Nephron progenitor cell (in vitro differentiated cells): ENCODE measurements at regions not wholly inside any gene's neighbourhood (a gene's known extent, or its start where the extent isn't known, plus 50 kb on each side); places are given as distances from the start of the nearest gene placed in this dataset.
A peak's percentile ranks its signal among the peaks of the same experiment; 100 is the strongest.

Experiments used
- DNase-seq: peaks from one replicate; pipeline ENCODE4 v3.0.0; 2021
- H3K27ac Mint-ChIP-seq: 2 replicates; pipeline ENCODE4 v1.8.0; 2021; ENCODE audit warnings: mild to moderate bottlenecking, moderate library complexity, mixed read lengths
- H3K27me3 Mint-ChIP-seq: 2 replicates; pipeline ENCODE4 v1.8.0; 2021; ENCODE audit warnings: mild to moderate bottlenecking, low read depth, mixed read lengths; ENCODE audit not compliant: poor library complexity
- H3K36me3 Mint-ChIP-seq: 2 replicates; pipeline ENCODE4 v1.8.0; 2021; ENCODE audit warnings: low read depth, mixed read lengths
- H3K4me1 Mint-ChIP-seq: 2 replicates; pipeline ENCODE4 v1.8.0; 2021; ENCODE audit warnings: mixed read lengths
- H3K4me3 Mint-ChIP-seq: 2 replicates; pipeline ENCODE4 v1.8.0; 2021; ENCODE audit warnings: mild to moderate bottlenecking, moderate library complexity, mixed read lengths
- H3K9me3 Mint-ChIP-seq: 2 replicates; pipeline ENCODE4 v1.8.0; 2021; ENCODE audit warnings: mild to moderate bottlenecking, moderate library complexity, mixed read lengths
- TF ChIP-seq, protein P1 (sequence below): fragments of 200-600 bp; sonication (generic); IDR thresholded peaks from 2 replicates; pipeline ENCODE4 v1.5.0; 2021; ENCODE audit warnings: antibody characterized with exemption

DNA sequence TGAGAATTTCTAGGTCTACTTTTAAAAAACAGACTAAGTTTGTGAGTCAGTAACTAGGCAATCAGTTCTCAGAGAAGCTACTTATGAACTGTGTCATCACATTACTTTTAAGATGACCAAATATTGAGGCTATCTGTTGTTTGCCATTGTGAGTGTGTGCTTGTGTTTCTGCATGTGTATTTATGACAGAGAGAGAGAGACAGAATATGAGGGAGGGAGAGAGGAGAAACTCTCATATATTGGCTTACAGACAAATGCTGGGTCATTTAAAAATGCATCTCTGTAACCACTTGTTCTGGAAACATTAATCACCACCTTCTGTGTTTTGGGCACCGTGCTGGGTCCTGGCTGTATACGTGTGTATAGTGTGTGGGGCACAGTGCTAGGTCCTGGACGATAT, 161.5 kb upstream of the FRMD6 start:
- Mint-ChIP-seq H3K27me3 (no peaks in the 10 kb centered on the region), H3K4me1 (peaks cover 12% of the 10 kb centered on the region), H3K36me3 (no peaks in the 10 kb centered on the region), H3K9me3 (peaks cover 9% of the 10 kb centered on the region), H3K4me3 (no peak overlapping the region), H3K27ac (no peak overlapping the region)
- DNase-seq = no peak
- TF ChIP-seq, protein P1, sequence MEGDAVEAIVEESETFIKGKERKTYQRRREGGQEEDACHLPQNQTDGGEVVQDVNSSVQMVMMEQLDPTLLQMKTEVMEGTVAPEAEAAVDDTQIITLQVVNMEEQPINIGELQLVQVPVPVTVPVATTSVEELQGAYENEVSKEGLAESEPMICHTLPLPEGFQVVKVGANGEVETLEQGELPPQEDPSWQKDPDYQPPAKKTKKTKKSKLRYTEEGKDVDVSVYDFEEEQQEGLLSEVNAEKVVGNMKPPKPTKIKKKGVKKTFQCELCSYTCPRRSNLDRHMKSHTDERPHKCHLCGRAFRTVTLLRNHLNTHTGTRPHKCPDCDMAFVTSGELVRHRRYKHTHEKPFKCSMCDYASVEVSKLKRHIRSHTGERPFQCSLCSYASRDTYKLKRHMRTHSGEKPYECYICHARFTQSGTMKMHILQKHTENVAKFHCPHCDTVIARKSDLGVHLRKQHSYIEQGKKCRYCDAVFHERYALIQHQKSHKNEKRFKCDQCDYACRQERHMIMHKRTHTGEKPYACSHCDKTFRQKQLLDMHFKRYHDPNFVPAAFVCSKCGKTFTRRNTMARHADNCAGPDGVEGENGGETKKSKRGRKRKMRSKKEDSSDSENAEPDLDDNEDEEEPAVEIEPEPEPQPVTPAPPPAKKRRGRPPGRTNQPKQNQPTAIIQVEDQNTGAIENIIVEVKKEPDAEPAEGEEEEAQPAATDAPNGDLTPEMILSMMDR = no peak

DNA sequence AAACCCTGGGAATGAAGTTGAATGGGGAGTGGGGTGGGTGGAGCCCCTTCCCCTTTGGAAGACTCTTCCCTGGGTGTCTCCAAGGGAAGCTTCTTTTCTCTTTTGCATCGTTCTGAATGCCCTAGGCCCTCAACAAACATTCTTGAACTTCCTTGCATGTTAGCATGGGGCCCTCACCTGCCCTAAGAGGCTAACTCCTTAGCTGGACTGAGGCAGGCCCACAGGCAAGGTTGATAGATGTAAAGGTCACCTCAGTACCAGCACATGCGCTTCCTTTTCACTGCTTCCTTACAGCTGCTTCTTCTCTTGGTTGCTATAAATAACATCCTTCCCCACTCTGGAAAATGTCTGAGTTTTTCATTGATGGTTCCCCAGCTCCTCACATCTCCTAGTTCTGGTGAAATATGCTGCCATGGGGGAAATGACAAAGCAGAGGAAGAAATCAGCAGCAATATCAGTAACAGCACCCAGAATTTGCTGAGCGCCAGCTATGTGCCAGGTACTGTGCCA, 160.6 kb upstream of the FRMD6 start:
- peaks cover 12% of the 10 kb centered on the region for H3K4me1 Mint-ChIP-seq
- H3K27ac Mint-ChIP-seq = no peak overlapping the region
- DNase-seq = no peak
- H3K36me3 Mint-ChIP-seq = no peaks in the 10 kb centered on the region
- H3K27me3 Mint-ChIP-seq = no peaks in the 10 kb centered on the region
- TF ChIP-seq, protein P1 = no peak
- H3K4me3 Mint-ChIP-seq = no peak overlapping the region
- H3K9me3 Mint-ChIP-seq = peaks cover 12% of the 10 kb centered on the region

DNA sequence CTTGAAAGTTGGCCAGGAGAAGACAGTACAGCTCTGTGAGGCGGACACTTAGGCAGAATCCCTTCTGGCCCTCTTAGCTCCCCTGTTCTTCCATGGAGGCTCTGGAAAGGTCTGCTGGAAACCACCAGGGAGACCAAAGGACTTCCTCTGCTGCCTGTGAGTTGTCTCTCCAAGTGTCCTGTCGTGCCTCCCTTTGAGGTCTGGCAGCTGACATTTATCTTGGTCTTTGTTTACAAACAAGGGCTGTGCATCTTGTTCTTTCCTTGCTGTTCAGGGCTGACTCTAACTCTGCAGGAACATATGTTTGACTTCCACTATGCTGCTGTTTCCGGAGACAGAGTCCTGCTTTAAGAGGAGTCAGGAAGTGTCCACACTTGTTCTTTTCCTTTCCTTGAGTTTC, 159.9 kb upstream of the FRMD6 start:
- H3K36me3 Mint-ChIP-seq = no peaks in the 10 kb centered on the region
- TF ChIP-seq, protein P1 = no peak
- H3K4me1 Mint-ChIP-seq = peaks cover 12% of the 10 kb centered on the region
- H3K4me3 Mint-ChIP-seq = no peak overlapping the region
- peaks cover 18% of the 10 kb centered on the region for H3K9me3 Mint-ChIP-seq
- DNase-seq = no peak
- H3K27me3 Mint-ChIP-seq = no peaks in the 10 kb centered on the region
- H3K27ac Mint-ChIP-seq = peak overlapping the region; percentile 41

DNA sequence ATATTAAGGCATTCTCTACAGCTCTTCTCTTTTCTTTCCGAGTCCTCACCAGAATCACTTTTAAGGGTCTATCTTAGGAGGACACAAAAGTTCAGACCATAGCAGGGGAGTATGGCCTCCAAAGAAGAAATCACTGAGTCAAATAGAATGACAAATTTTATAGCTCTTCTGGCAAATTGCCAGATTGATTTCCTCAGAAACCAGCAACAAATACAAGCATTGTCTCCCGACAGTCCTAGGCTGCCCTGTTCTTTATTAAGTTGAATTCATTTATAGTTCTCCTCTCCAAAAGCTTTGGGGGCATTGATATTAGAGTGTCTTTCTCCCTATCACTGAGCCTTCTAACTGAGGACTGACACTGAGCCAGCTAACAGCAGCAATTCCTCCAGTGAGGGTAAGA, 156.4 kb upstream of the FRMD6 start:
- no peak for DNase-seq
- H3K36me3 Mint-ChIP-seq = no peaks in the 10 kb centered on the region
- peaks cover 34% of the 10 kb centered on the region for H3K9me3 Mint-ChIP-seq
- H3K27ac Mint-ChIP-seq = no peak overlapping the region
- TF ChIP-seq, protein P1 = no peak
- peaks cover 12% of the 10 kb centered on the region for H3K4me1 Mint-ChIP-seq
- no peaks in the 10 kb centered on the region for H3K27me3 Mint-ChIP-seq
- H3K4me3 Mint-ChIP-seq = no peak overlapping the region

DNA sequence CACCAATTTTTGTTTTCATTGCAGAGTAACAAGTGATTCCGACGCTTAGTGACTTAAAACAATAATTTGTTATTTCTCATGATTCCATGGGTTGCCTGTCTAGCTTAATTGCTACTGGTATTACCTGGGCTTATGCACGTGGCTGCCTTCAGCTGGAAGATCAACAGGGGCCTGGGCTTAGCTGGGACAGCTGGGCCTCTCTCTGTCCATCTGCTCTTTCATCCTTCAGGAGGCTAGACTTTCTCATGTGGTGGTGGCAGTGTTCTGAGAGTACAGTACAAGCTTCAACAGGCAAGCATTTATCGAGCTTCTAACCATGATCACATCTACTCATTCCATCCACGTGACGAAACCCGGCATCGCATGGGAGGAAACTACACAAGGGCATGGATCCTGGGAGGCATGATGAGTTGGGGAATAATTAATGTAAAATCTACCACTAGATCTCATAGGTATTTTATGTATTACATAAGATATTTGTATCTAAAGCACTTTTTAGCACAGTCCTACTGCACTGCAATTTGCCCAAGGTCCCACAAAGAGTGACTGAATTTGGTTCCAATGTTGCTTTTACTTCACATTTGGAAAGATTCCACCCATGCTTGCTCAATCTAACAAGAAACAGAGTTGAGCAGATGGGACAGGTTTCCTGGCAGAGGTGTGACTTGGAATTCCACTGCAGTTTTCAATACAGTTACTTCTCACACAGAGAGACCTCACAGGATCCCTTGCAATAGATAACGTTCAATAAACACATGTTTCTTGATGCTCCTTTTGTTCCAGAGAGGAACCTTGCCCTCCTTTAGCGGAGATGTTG, 153.1 kb upstream of the FRMD6 start:
- Mint-ChIP-seq H3K27ac (peak overlapping the region; percentile 23), H3K36me3 (no peaks in the 10 kb centered on the region), H3K9me3 (peaks cover 49% of the 10 kb centered on the region), H3K27me3 (peaks cover 2% of the 10 kb centered on the region), H3K4me1 (no peaks in the 10 kb centered on the region), H3K4me3 (no peak overlapping the region)
- no peak for DNase-seq
- TF ChIP-seq, protein P1 = no peak

DNA sequence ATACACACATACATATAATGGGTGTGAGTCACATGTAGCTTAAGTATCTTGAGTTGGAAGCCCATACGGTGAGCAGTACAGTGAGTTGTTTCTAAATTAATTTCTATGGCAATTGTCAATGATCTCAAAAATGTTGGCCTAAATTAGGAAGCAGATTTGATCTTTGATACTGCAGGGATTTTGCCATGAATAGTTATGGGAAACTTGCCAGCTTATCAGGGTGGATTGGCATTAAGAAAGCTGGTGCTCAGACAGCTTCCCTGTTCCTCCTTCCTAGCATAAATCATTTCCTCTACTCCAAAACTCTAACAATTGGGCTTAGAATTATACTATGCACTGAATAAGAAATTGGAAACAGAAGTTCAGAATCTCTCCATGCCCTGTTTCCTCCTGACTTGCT, 150.9 kb upstream of the FRMD6 start:
- TF ChIP-seq, protein P1 = no peak
- Mint-ChIP-seq H3K27ac (no peak overlapping the region), H3K4me3 (no peak overlapping the region), H3K4me1 (peaks cover 2% of the 10 kb centered on the region), H3K27me3 (peaks cover 4% of the 10 kb centered on the region), H3K36me3 (no peaks in the 10 kb centered on the region), H3K9me3 (peaks cover 47% of the 10 kb centered on the region)
- no peak for DNase-seq
